ENCODE measurements at regions not wholly inside any gene's neighbourhood (a gene's known extent, or its start where the extent isn't known, plus 50 kb on each side); places are given as distances from the start of the nearest gene placed in this dataset.

- no peak for TF ChIP-seq CTCF (IDR thresholded peaks at IDR 0.05; ENCODE audit: extremely low read depth, missing control alignments)
- no peak for DNase-seq (ENCODE audit: low spot score)
Observed at GRCh38 chr20:50328996-50329898, 138.6 kb downstream of the CEBPB start.

DNA sequence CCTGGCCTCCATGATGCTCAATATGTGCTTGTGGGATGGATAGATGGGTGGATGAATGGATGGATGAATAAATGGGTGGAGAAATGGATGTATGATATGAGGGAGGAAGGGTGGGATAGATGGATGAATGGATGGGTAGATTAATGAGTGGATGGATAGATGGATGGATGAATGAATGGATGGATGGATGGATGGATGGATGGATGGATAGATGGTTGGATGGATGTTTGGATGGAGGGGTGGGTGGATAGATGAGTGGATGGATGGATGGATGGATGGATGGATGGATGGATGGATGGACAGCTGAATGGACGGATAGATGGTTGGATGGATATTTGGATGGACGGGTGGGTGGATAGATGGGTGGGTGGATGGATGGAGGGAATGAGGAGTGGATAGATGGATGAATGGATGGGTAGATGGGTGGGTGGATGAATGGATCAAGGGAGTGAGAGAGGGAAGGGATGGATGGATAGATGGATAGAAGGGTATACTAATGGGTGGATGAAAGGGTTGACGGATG lies 139.4 kb downstream of the CEBPB start:
- no peak for TF ChIP-seq CTCF (IDR thresholded peaks at IDR 0.05; ENCODE audit: extremely low read depth, missing control alignments)

DNA sequence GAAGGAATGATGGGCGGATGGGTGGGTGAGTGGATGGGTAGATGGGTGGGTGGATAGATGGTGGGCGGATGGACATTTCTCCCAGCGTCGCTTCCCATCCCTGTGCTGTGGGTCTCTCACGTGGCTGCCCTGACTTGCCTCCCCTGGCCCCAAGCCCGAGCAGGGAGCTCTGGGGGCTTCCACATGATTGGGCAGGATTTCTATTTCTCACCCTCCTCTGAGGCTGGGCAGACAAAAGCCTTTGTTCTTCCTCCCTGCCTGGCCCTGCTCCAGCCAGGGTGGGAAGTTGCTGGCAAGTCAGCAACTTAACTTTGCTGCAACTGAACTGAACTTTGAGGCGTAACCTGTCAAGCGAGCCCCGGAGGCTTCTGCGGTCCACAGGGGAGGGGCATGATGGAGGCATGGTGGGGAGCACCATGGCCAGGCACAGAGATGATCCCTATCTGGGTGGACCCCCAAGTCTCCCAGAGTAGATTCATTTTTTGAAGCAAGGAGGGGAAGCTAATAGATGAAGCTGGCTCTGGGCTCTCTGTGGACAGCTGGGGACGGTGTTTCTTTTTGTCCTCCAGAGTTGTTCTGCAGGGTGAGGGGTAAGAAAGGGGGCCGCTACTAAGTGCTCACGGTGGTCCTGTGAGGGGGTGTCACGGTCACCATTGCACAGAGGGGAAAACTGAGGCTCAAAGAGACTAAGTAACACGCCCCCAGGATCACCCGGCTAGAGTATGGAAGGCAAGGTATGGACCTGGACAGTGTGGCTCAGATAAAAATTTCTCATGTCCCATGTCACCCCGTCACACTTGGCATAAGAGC lies 140.1 kb downstream of the CEBPB start:
- DNase-seq (ENCODE audit: low spot score) = no peak
- no peak for TF ChIP-seq CTCF (IDR thresholded peaks at IDR 0.05; ENCODE audit: extremely low read depth, missing control alignments)

More for the DNA sequence above, 139.4 kb downstream of the CEBPB start:
- DNase-seq (ENCODE audit: low spot score) = no peak

DNA sequence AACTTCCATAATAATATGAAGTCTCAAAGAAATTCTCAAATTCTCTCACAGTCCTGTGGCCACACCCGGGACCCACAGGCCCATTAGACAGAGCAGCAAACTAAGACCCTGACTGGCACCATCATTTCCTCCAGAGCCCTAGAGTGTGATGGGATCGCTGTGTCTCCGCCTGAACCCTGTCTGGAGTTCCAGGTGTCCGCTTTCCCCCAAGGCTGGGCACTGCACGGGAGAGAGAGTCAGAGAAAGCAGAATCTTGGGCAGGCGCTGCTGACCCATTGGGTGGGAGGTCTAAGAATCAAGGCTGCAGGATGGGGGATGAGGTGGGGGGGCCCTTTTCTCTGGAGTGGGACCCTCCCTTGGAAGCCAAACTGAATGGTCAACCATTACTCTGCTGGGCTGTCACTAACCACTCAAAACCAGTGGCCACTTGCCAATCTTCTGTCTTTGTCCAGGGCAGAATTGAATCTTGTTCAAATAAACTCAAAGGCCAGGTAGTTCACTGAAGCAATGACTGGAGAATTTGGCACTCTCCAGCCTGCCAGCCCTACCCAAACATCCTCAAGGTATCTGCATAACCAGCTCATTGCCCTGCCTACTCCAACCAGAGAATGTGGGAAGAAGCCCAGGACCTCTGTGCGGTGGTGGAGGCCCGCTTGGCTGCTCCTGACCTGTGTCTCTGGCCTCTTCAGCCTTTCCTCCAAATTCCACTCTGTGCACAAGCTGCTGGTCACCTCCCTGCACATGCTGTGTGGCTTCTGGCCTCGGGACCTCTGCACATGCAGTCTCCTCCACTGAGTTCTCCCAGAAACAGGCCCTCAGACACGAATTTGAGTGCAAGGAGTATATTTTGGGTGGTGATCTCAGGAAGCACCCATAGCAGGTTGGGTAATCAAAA lies 141.1 kb downstream of the CEBPB start:
- no peak for TF ChIP-seq CTCF (IDR thresholded peaks at IDR 0.05; ENCODE audit: extremely low read depth, missing control alignments)
- no peak for DNase-seq (ENCODE audit: low spot score)

DNA sequence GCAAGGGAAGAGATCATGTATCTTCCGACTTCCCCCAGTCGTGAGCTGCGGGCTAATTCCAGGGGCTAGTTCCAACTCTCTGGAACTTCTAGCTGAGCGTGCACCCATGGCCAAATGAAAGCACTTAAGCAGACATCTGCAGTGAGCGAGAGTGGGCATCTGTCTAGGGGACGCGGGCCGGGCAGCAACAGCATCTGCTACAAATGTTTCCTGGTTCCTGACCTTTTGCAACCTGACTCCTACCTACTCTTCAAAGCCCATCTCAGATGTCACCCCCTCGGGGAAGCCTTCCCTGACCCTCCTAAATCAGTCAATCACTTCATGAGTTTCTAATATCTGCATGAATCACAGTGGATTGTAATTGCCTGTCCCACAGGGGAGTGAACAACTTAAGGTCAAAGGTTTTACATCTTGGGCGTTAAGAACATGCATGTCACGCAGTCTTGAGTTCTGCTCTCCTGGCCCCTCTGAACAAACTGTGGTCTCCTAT lies 141.9 kb downstream of the CEBPB start:
- no peak for DNase-seq (ENCODE audit: low spot score)
- TF ChIP-seq CTCF (IDR thresholded peaks at IDR 0.05; ENCODE audit: extremely low read depth, missing control alignments) = no peak

GRCh38 chr20:50333131-50333670 lies 142.6 kb downstream of the CEBPB start:
- no peak for TF ChIP-seq CTCF (IDR thresholded peaks at IDR 0.05; ENCODE audit: extremely low read depth, missing control alignments)
- DNase-seq (ENCODE audit: low spot score) = no peak
